ENCODE measurements at regions not wholly inside any gene's neighbourhood (a gene's known extent, or its start where the extent isn't known, plus 50 kb on each side); places are given as distances from the start of the nearest gene placed in this dataset.

DNA sequence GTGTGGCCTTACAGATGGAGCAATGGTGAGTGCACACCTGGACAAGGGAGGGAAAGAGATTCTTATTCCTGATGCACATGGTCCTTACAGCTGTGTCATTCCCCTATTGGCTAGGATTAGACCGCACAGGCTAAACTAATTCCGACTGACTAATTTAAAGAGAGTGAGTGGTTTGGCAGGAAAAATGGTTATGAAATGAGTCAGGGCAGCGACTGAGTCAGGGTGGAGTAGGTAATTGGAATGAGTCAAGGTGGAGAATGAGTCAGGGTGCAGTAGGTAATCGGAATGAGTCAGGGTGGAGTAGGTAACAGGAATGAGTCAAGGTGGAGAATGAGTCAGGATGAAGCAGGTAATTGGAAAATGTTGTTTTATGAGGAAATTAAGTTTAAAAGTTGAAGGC lies 1353.7 kb upstream of the LRRTM1 start:
- Histone ChIP-seq H3K4me2 (ENCODE audit: low read depth, low read length, poor library complexity, severe bottlenecking) (no peak overlapping the region), H3K4me1 (ENCODE audit: insufficient read depth, low read length, poor library complexity, severe bottlenecking) (no peaks in the 10 kb centered on the region), H4K20me1 (ENCODE audit: insufficient read depth, low read length, poor library complexity, severe bottlenecking) (no peaks in the 10 kb centered on the region), H3K9ac (ENCODE audit: low read depth, low read length, poor library complexity, severe bottlenecking) (no peak overlapping the region), H3K27me3 (ENCODE audit: insufficient read depth, low read length, poor library complexity, severe bottlenecking) (no peaks in the 10 kb centered on the region), H3K9me3 (ENCODE audit: insufficient read depth, low read depth, low read length) (no peaks in the 10 kb centered on the region), H3K4me3 (ENCODE audit: low read length, poor library complexity, severe bottlenecking) (no peak overlapping the region), H3F3A (ENCODE audit: low read depth) (no peaks in the 10 kb centered on the region), H3K79me2 (ENCODE audit: insufficient read depth, low read length) (no peaks in the 10 kb centered on the region), H3K36me3 (ENCODE audit: insufficient read depth, low read length) (no peaks in the 10 kb centered on the region), H2AFZ (ENCODE audit: low read length) (no peak overlapping the region), H3K9me2 (replicated peaks; ENCODE audit: low read depth, low read length) (no peaks in the 10 kb centered on the region)
- TF ChIP-seq EZH2phosphoT487 (IDR thresholded peaks at IDR 0.05; ENCODE audit: borderline replicate concordance), result no peak
- TF ChIP-seq, protein P1, sequence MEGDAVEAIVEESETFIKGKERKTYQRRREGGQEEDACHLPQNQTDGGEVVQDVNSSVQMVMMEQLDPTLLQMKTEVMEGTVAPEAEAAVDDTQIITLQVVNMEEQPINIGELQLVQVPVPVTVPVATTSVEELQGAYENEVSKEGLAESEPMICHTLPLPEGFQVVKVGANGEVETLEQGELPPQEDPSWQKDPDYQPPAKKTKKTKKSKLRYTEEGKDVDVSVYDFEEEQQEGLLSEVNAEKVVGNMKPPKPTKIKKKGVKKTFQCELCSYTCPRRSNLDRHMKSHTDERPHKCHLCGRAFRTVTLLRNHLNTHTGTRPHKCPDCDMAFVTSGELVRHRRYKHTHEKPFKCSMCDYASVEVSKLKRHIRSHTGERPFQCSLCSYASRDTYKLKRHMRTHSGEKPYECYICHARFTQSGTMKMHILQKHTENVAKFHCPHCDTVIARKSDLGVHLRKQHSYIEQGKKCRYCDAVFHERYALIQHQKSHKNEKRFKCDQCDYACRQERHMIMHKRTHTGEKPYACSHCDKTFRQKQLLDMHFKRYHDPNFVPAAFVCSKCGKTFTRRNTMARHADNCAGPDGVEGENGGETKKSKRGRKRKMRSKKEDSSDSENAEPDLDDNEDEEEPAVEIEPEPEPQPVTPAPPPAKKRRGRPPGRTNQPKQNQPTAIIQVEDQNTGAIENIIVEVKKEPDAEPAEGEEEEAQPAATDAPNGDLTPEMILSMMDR (conservative IDR thresholded peaks at IDR 0.05; ENCODE audit: low read length), result no peak

GRCh38 chr2:81650048-81650971 lies 1345.8 kb upstream of the LRRTM1 start:
- Histone ChIP-seq H2AFZ (ENCODE audit: low read length) (no peak overlapping the region), H3F3A (ENCODE audit: low read depth) (no peaks in the 10 kb centered on the region), H3K9me2 (replicated peaks; ENCODE audit: low read depth, low read length) (no peaks in the 10 kb centered on the region), H3K79me2 (ENCODE audit: insufficient read depth, low read length) (no peaks in the 10 kb centered on the region), H3K9ac (ENCODE audit: low read depth, low read length, poor library complexity, severe bottlenecking) (no peak overlapping the region), H3K4me3 (ENCODE audit: low read length, poor library complexity, severe bottlenecking) (no peak overlapping the region), H3K4me2 (ENCODE audit: low read depth, low read length, poor library complexity, severe bottlenecking) (no peak overlapping the region), H3K4me1 (ENCODE audit: insufficient read depth, low read length, poor library complexity, severe bottlenecking) (no peaks in the 10 kb centered on the region), H3K9me3 (ENCODE audit: insufficient read depth, low read depth, low read length) (no peaks in the 10 kb centered on the region), H3K27me3 (ENCODE audit: insufficient read depth, low read length, poor library complexity, severe bottlenecking) (no peaks in the 10 kb centered on the region), H3K36me3 (ENCODE audit: insufficient read depth, low read length) (no peaks in the 10 kb centered on the region), H4K20me1 (ENCODE audit: insufficient read depth, low read length, poor library complexity, severe bottlenecking) (no peaks in the 10 kb centered on the region)
- TF ChIP-seq, protein P1 (conservative IDR thresholded peaks at IDR 0.05; ENCODE audit: low read length), result peak; percentile 35; the same call in 1 of the 2 replicates
- TF ChIP-seq EZH2phosphoT487 (IDR thresholded peaks at IDR 0.05; ENCODE audit: borderline replicate concordance), result no peak

DNA sequence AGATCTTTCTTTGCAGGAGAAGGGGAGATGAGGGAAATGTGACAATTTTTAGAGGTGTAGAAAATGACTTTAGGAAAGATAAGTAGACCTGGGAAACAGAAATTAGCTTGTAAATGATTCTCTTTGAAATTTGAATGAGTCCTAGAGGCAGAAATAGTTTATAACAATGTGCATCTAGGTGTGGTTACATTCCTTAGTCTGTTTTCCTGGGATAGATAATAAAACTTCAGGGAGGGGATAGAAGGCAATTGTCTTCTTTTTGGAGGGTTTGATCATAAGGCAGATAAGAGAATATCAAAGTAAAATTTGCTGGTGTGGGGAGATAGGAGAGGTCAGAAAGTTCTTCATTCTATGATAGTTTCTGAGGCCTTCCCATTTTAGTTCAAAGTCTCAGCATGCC lies 1344.3 kb upstream of the LRRTM1 start:
- H3K4me2 ChIP-seq (ENCODE audit: low read depth, low read length, poor library complexity, severe bottlenecking), result no peak overlapping the region
- no peak overlapping the region for H3K9ac ChIP-seq (ENCODE audit: low read depth, low read length, poor library complexity, severe bottlenecking)
- H3K4me1 ChIP-seq (ENCODE audit: insufficient read depth, low read length, poor library complexity, severe bottlenecking), result no peaks in the 10 kb centered on the region
- no peaks in the 10 kb centered on the region for H3F3A ChIP-seq (ENCODE audit: low read depth)
- no peaks in the 10 kb centered on the region for H4K20me1 ChIP-seq (ENCODE audit: insufficient read depth, low read length, poor library complexity, severe bottlenecking)
- H2AFZ ChIP-seq (ENCODE audit: low read length), result no peak overlapping the region
- no peak for TF ChIP-seq EZH2phosphoT487 (IDR thresholded peaks at IDR 0.05; ENCODE audit: borderline replicate concordance)
- no peak overlapping the region for H3K4me3 ChIP-seq (ENCODE audit: low read length, poor library complexity, severe bottlenecking)
- H3K27me3 ChIP-seq (ENCODE audit: insufficient read depth, low read length, poor library complexity, severe bottlenecking), result no peaks in the 10 kb centered on the region
- H3K9me2 ChIP-seq (replicated peaks; ENCODE audit: low read depth, low read length), result no peaks in the 10 kb centered on the region
- no peaks in the 10 kb centered on the region for H3K79me2 ChIP-seq (ENCODE audit: insufficient read depth, low read length)
- no peaks in the 10 kb centered on the region for H3K9me3 ChIP-seq (ENCODE audit: insufficient read depth, low read depth, low read length)
- no peaks in the 10 kb centered on the region for H3K36me3 ChIP-seq (ENCODE audit: insufficient read depth, low read length)

Data from Loucy (cell line).